ENCODE measurements at regions not wholly inside any gene's neighbourhood (a gene's known extent, or its start where the extent isn't known, plus 50 kb on each side); places are given as distances from the start of the nearest gene placed in this dataset.

- no peak overlapping the region for H3K14ac ChIP-seq (ENCODE audit: insufficient read depth, low read length)
- H2AK5ac ChIP-seq (ENCODE audit: insufficient read length, low read length): no peak overlapping the region
- no peak overlapping the region for H3T11ph ChIP-seq (ENCODE audit: low read length)
- H2BK12ac ChIP-seq (ENCODE audit: insufficient read length, low read depth, low read length): no peak overlapping the region
- no peak overlapping the region for H3K4me2 ChIP-seq (ENCODE audit: insufficient read depth, insufficient read length, low read length)
- no peaks in the 10 kb centered on the region for H3K79me1 ChIP-seq (ENCODE audit: insufficient read depth, low read depth, low read length, poor library complexity, severe bottlenecking)
- H3K23me2 ChIP-seq (ENCODE audit: insufficient read length, low read depth, low read length, poor library complexity, severe bottlenecking): no peaks in the 10 kb centered on the region
- no peaks in the 10 kb centered on the region for H3K4me1 ChIP-seq (ENCODE audit: insufficient read depth, low read length)
- no peak for TF ChIP-seq CTCF (conservative IDR thresholded peaks at IDR 0.05)
- no peaks in the 10 kb centered on the region for H3K4me1 Mint-ChIP-seq
- no peak overlapping the region for H4K5ac ChIP-seq (ENCODE audit: insufficient read length, low read depth, low read length)
- no peaks in the 10 kb centered on the region for H3K27me3 ChIP-seq (ENCODE audit: insufficient read depth, low read length)
- no CpG with 5 or more reads among the region's 3 CpGs for WGBS (ENCODE audit: extremely low coverage, insufficient read length, low lambda C conversion rate)
- H3K9me3 Mint-ChIP-seq: peaks cover 14 to 17% of the 10 kb centered on the region in 2 experiments; a peak in 4 of 5 replicates
- H3K4me3 Mint-ChIP-seq: no peak overlapping the region
- H2BK20ac ChIP-seq (ENCODE audit: low read depth, low read length, poor library complexity, severe bottlenecking): no peak overlapping the region
- no peaks in the 10 kb centered on the region for H3K79me2 ChIP-seq (ENCODE audit: insufficient read depth, low read length)
- no peak overlapping the region for H2BK15ac ChIP-seq (ENCODE audit: low read depth, low read length)
- no peak overlapping the region for H4K91ac ChIP-seq (ENCODE audit: insufficient read length, low read depth, low read length)
- no peaks in the 10 kb centered on the region for H3K9me3 ChIP-seq (ENCODE audit: control insufficient read depth, low read depth, low read length)
- H3K23ac ChIP-seq (ENCODE audit: insufficient read length, low read depth, low read length): no peak overlapping the region
- no peak overlapping the region for H2AFZ ChIP-seq (ENCODE audit: low read length)
- DNase-seq: no peak
- no peak overlapping the region for H3K9ac ChIP-seq (ENCODE audit: extremely low read depth, insufficient read length, low read length)
- no peaks in the 10 kb centered on the region for H4K20me1 ChIP-seq (ENCODE audit: control insufficient read depth, insufficient read depth, insufficient read length)
- H3K4ac ChIP-seq (ENCODE audit: low read depth, low read length): no peak overlapping the region
- H4K8ac ChIP-seq (replicated peaks; ENCODE audit: insufficient read length, low read depth, low read length): no peak overlapping the region
- H3K27ac ChIP-seq (ENCODE audit: insufficient read length, low read depth, low read length): no peak overlapping the region
- H2BK5ac ChIP-seq (ENCODE audit: insufficient read length, low read length): no peak overlapping the region
- no peak overlapping the region for H3K56ac ChIP-seq (ENCODE audit: insufficient read length, low read depth, low read length)
- H3K18ac ChIP-seq (ENCODE audit: insufficient read length, low read depth, low read length): no peak overlapping the region
- H2BK120ac ChIP-seq (ENCODE audit: low read depth, low read length, poor library complexity, severe bottlenecking): no peak overlapping the region
- no peak overlapping the region for H3K27ac Mint-ChIP-seq
- no peaks in the 10 kb centered on the region for H3K27me3 Mint-ChIP-seq (ENCODE audit: low read depth)
- H3K36me3 Mint-ChIP-seq (ENCODE audit: insufficient read depth in 1 of 3, low read depth in 3 of 3): peaks cover 0 to 18% (median 0%) of the 10 kb centered on the region in 3 experiments; a peak in 3 of 7 replicates
Measured at GRCh38 chr14:53501361-53502211, 348.5 kb upstream of the DDHD1 start.
